ENCODE measurements at regions not wholly inside any gene's neighbourhood (a gene's known extent, or its start where the extent isn't known, plus 50 kb on each side); places are given as distances from the start of the nearest gene placed in this dataset.

DNA sequence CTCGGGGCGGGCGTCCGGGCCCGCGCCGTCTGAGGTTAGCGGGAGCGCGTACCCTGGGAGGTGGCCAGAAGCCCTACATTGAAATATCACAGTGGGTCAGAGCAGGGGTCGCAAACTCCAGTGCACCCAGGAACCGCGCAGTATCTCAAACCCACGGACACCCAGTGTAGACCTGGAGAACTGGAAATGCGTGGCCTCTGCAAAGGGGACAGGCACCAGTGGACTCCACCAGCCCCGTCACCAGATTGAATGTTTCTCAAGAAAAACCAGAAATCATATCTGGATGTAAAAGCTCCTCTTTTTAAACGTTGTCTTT, 117.6 kb upstream of the SMIM23 start:
- no peak for TF ChIP-seq POLR2A (IDR thresholded peaks at IDR 0.05)
- TF ChIP-seq, protein P1, sequence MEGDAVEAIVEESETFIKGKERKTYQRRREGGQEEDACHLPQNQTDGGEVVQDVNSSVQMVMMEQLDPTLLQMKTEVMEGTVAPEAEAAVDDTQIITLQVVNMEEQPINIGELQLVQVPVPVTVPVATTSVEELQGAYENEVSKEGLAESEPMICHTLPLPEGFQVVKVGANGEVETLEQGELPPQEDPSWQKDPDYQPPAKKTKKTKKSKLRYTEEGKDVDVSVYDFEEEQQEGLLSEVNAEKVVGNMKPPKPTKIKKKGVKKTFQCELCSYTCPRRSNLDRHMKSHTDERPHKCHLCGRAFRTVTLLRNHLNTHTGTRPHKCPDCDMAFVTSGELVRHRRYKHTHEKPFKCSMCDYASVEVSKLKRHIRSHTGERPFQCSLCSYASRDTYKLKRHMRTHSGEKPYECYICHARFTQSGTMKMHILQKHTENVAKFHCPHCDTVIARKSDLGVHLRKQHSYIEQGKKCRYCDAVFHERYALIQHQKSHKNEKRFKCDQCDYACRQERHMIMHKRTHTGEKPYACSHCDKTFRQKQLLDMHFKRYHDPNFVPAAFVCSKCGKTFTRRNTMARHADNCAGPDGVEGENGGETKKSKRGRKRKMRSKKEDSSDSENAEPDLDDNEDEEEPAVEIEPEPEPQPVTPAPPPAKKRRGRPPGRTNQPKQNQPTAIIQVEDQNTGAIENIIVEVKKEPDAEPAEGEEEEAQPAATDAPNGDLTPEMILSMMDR (IDR thresholded peaks at IDR 0.05), result no peak

All from body of pancreas (tissue), 4 donors.